H1 (cell line): ENCODE measurements at regions not wholly inside any gene's neighbourhood (a gene's known extent, or its start where the extent isn't known, plus 50 kb on each side); places are given as distances from the start of the nearest gene placed in this dataset.

Experiments used
- CTCF ChIA-PET: fragments of 300-600 bp; sonication (Branson Sonifier 250); formaldehyde crosslinking; loops from one replicate; lab custom pipeline; 2021; ENCODE audit not compliant: partially characterized antibody; lab: Charles Lee
- POLR2A ChIA-PET: fragments of 300-600 bp; sonication (Branson Sonifier 250); formaldehyde crosslinking; loops from one replicate; lab custom pipeline; 2021; ENCODE audit warnings: inconsistent platforms; ENCODE audit not compliant: partially characterized antibody; lab: Charles Lee
- DNase-seq, 2 experiments: peaks; one replicate each; pipeline versions ENCODE4 v3.0.0 to v3.0.0-alpha.2; 2010 to 2022; ENCODE audit warnings: low spot score in 2 of 2, low read depth in 1 of 2, mixed read lengths in 1 of 2
- FAIRE-seq: peaks from 2 replicates; lab custom pipeline; 2011; peaks lifted over from hg19 to GRCh38; lab: Jason Lieb, UNC
- H2AFZ ChIP-seq: 2 replicates; pipeline ENCODE4 v1.8.1; 2012; ENCODE audit warnings: low read length, inconsistent platforms
- H2AK5ac ChIP-seq: 2 replicates; pipeline ENCODE4 v1.6.1; 2013; ENCODE audit warnings: low read depth, low read length
- H2BK120ac ChIP-seq: replicated peaks from 2 replicates; pipeline ENCODE3; 2013; ENCODE audit warnings: low read depth, low read length, inconsistent platforms
- H2BK12ac ChIP-seq: 2 replicates; pipeline ENCODE4 v1.6.1; 2013; ENCODE audit warnings: low read depth, low read length
- H2BK15ac ChIP-seq: 2 replicates; pipeline ENCODE4 v1.6.1; 2013; ENCODE audit warnings: low read length
- H2BK20ac ChIP-seq: 2 replicates; pipeline ENCODE4 v1.6.1; 2013; ENCODE audit warnings: low read length
- H2BK5ac ChIP-seq: 2 replicates; pipeline ENCODE4 v1.6.1; 2013; ENCODE audit warnings: low read depth, low read length
- H3K14ac ChIP-seq: 2 replicates; pipeline ENCODE4 v1.6.1; 2013; ENCODE audit warnings: inconsistent platforms; ENCODE audit not compliant: insufficient read length
- H3K18ac ChIP-seq: 2 replicates; pipeline ENCODE4 v1.6.1; 2013; ENCODE audit warnings: low read length; ENCODE audit errors: extremely low read depth
- H3K23ac ChIP-seq: 2 replicates; pipeline ENCODE4 v1.6.1; 2013; ENCODE audit warnings: inconsistent platforms; ENCODE audit not compliant: insufficient read length
- H3K23me2 ChIP-seq: 2 replicates; pipeline ENCODE4 v1.6.1; 2013; ENCODE audit warnings: low read depth, low read length
- H3K27ac ChIP-seq: 2 replicates; pipeline ENCODE4 v1.6.1; 2011; ENCODE audit warnings: low read depth, low read length, inconsistent platforms
- H3K27me3 ChIP-seq, 4 experiments: replicated peaks in 1 of 4; 1 replicate in 1 of 4; 2 replicates in 3 of 4; pipeline versions ENCODE4 v1.6.1 to v1.8.1; 2011 to 2013; ENCODE audit warnings: low read length in 3 of 4, mild to moderate bottlenecking in 3 of 4, inconsistent platforms in 2 of 4, mixed read lengths in 2 of 4, moderate library complexity in 1 of 4; ENCODE audit not compliant: control insufficient read depth in 3 of 4, insufficient read depth in 3 of 4; ENCODE audit errors: extremely low read depth in 1 of 4
- H3K36me3 ChIP-seq, 4 experiments: 2 replicates each; pipeline versions ENCODE4 v1.6.1 to v1.8.1; 2011 to 2013; ENCODE audit warnings: mild to moderate bottlenecking in 4 of 4, low read length in 3 of 4, moderate library complexity in 2 of 4, control low read depth in 1 of 4, inconsistent platforms in 1 of 4; ENCODE audit not compliant: insufficient read depth in 4 of 4, control insufficient read depth in 2 of 4
- H3K4ac ChIP-seq: replicated peaks from 2 replicates; pipeline ENCODE3; 2013; ENCODE audit warnings: low read length, low read depth, mixed read lengths, inconsistent platforms; ENCODE audit not compliant: insufficient read length
- H3K4me1 ChIP-seq, 4 experiments: replicated peaks in 1 of 4; 1 replicate in 1 of 4; 2 replicates in 3 of 4; pipeline versions ENCODE4 v1.6.1 to v1.8.1; 2011 to 2013; ENCODE audit warnings: low read length in 3 of 4, inconsistent platforms in 2 of 4, mixed read lengths in 1 of 4; ENCODE audit not compliant: insufficient read depth in 4 of 4, control insufficient read depth in 3 of 4
- H3K4me2 ChIP-seq, 2 experiments: 2 replicates each; pipeline versions ENCODE4 v1.6.1 to v1.8.1; 2011 to 2013; ENCODE audit warnings: low read depth in 2 of 2, low read length in 2 of 2, control low read depth in 1 of 2, inconsistent platforms in 1 of 2, mild to moderate bottlenecking in 1 of 2; ENCODE audit not compliant: insufficient read depth in 1 of 2
- H3K4me3 ChIP-seq, 4 experiments: fragments of 200-600, 300-600 bp in 1 of 4; sonication (generic), shearing (Covaris generic), sonication (Bioruptor Twin) in 1 of 4; 2 replicates each; pipeline versions ENCODE4 v1.5.1 to v1.8.1; 2011 to 2016; ENCODE audit warnings: low read length in 4 of 4, low read depth in 3 of 4, control low read depth in 2 of 4, inconsistent platforms in 2 of 4, mild to moderate bottlenecking in 2 of 4, mixed read lengths in 1 of 4, moderate library complexity in 1 of 4; ENCODE audit not compliant: insufficient read depth in 2 of 4; ENCODE audit errors: extremely low read depth in 1 of 4
- H3K56ac ChIP-seq: replicated peaks from 2 replicates; pipeline ENCODE3; 2013; ENCODE audit warnings: low read depth, mild to moderate bottlenecking, mixed read lengths, low read length, inconsistent platforms; ENCODE audit not compliant: insufficient read length
- H3K79me1 ChIP-seq: 2 replicates; pipeline ENCODE4 v1.6.1; 2013; ENCODE audit warnings: low read depth, low read length, control low read depth
- H3K79me2 ChIP-seq, 2 experiments: 2 replicates each; pipeline versions ENCODE4 v1.6.1 to v1.8.1; 2012 to 2013; ENCODE audit warnings: low read length in 2 of 2, mild to moderate bottlenecking in 2 of 2, inconsistent platforms in 1 of 2; ENCODE audit not compliant: insufficient read depth in 2 of 2, control insufficient read depth in 1 of 2
- H3K9ac ChIP-seq, 4 experiments: replicated peaks in 1 of 4; 1 replicate in 1 of 4; 2 replicates in 3 of 4; pipeline versions ENCODE4 v1.6.1 to v1.8.1; 2011 to 2013; ENCODE audit warnings: low read depth in 3 of 4, low read length in 3 of 4, control low read depth in 2 of 4, mild to moderate bottlenecking in 2 of 4, moderate library complexity in 2 of 4, inconsistent platforms in 1 of 4; ENCODE audit errors: extremely low read depth in 1 of 4
- H3K9me3 ChIP-seq, 2 experiments: 2 replicates each; pipeline versions ENCODE4 v1.6.1 to v1.8.1; 2012 to 2013; ENCODE audit warnings: mild to moderate bottlenecking in 2 of 2, moderate library complexity in 2 of 2, control low read depth in 1 of 2, inconsistent platforms in 1 of 2, low read depth in 1 of 2, low read length in 1 of 2, mixed read lengths in 1 of 2; ENCODE audit not compliant: insufficient read depth in 2 of 2
- H4K20me1 ChIP-seq, 2 experiments: replicated peaks in 1 of 2; 2 replicates each; pipeline versions ENCODE3 to v1.8.1; 2011 to 2013; ENCODE audit warnings: inconsistent platforms in 2 of 2, low read length in 2 of 2, mild to moderate bottlenecking in 1 of 2; ENCODE audit not compliant: insufficient read depth in 2 of 2, control insufficient read depth in 1 of 2
- H4K5ac ChIP-seq: 2 replicates; pipeline ENCODE4 v1.6.1; 2013; ENCODE audit warnings: low read length, low read depth, mixed read lengths, inconsistent platforms; ENCODE audit not compliant: insufficient read length
- H4K8ac ChIP-seq: 2 replicates; pipeline ENCODE4 v1.8.0; 2013; ENCODE audit warnings: mild to moderate bottlenecking, moderate library complexity, low read length, inconsistent platforms; ENCODE audit not compliant: insufficient read depth; ENCODE audit errors: extremely low read depth
- H4K91ac ChIP-seq: replicated peaks from 2 replicates; pipeline ENCODE3; 2013; ENCODE audit warnings: low read length, mixed read lengths, inconsistent platforms; ENCODE audit not compliant: insufficient read length
- CBX5 ChIP-seq: fragments of 300-800, 300-1000 bp; sonication (generic); IDR thresholded peaks from 2 replicates; pipeline ENCODE4 v1.7.1; 2016; ENCODE audit warnings: antibody characterized with exemption, low read length, low read depth
- CREB1 ChIP-seq: IDR thresholded peaks from 2 replicates; pipeline ENCODE4 v1.6.1; 2012; ENCODE audit warnings: inconsistent platforms
- CTBP2 ChIP-seq: IDR thresholded peaks from 2 replicates; pipeline ENCODE4 v1.7.0; 2011; ENCODE audit warnings: borderline replicate concordance, mild to moderate bottlenecking, moderate library complexity, mixed read lengths, low read length; ENCODE audit not compliant: insufficient read depth, insufficient read length
- GABPA ChIP-seq: IDR thresholded peaks from 2 replicates; pipeline ENCODE4 v1.6.1; 2011; ENCODE audit warnings: mild to moderate bottlenecking, low read length, moderate library complexity, borderline replicate concordance; ENCODE audit not compliant: insufficient read depth
- NANOG ChIP-seq: IDR thresholded peaks from 2 replicates; pipeline ENCODE4 v1.6.1; 2011; ENCODE audit warnings: low read length, low read depth, mild to moderate bottlenecking, inconsistent platforms; ENCODE audit not compliant: insufficient read depth, poor library complexity, severe bottlenecking
- RXRA ChIP-seq: IDR thresholded peaks from 2 replicates; pipeline ENCODE4 v1.6.1; 2011; ENCODE audit warnings: low read depth, mild to moderate bottlenecking, low read length, moderate library complexity; ENCODE audit not compliant: insufficient read depth
- TEAD4 ChIP-seq: IDR thresholded peaks from 2 replicates; pipeline ENCODE4 v1.6.1; 2012; ENCODE audit warnings: low read depth, low read length, inconsistent platforms, mixed read lengths
- ZNF274 ChIP-seq: IDR thresholded peaks from 2 replicates; pipeline ENCODE4 v1.7.0; 2012; ENCODE audit warnings: low read length, borderline replicate concordance; ENCODE audit errors: extremely low read depth
- WGBS, 2 experiments: shearing (Covaris generic) in 1 of 2; methylation state at CpG; one replicate each; pipeline versions ENCODE4 v1.1.6 to v1.1.7; 2013 to 2015; ENCODE audit warnings: low lambda C conversion rate in 2 of 2, mixed read lengths in 2 of 2, inconsistent platforms in 1 of 2, low coverage in 1 of 2, missing lambda C conversion rate in 1 of 2; ENCODE audit not compliant: insufficient replicate concordance in 2 of 2, insufficient coverage in 1 of 2, insufficient read length in 1 of 2; ENCODE audit errors: extremely low coverage in 1 of 2, missing lambda C conversion rate in 1 of 2; 5-methylcytosine and 5-hydroxymethylcytosine counted together
- TF ChIP-seq, protein P1 (sequence below): IDR thresholded peaks from 2 replicates; pipeline ENCODE4 v1.6.1; 2011; ENCODE audit warnings: low read depth, mild to moderate bottlenecking, low read length; ENCODE audit not compliant: insufficient read depth

DNA sequence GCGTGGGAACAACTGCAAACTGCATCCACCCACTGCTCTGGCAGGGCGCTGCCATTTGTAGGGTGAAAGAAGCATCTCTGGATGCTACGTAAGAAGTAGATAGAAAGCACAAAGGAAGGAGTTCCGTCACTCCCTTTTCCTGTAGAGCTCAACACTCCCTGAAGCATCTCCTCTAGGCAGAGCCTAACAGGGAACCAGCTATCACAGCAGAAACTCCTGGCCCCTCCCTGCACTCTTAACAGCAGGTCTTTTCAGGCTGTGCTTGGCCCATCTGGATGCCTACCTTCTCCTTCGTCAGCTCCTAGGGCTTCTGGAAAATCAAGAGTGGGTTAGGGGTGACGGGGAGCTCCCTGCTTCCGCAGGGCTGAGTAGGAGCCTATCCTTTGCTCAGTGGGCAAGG lies 112.9 kb upstream of the TLL1 start:
- H3K9ac ChIP-seq = no peak overlapping the region
- TF ChIP-seq TEAD4 (no peak), CBX5 (no peak), RXRA (no peak), GABPA (no peak), CTBP2 (no peak), NANOG (no peak), CREB1 (no peak), ZNF274 (no peak)
- TF ChIP-seq, protein P1, sequence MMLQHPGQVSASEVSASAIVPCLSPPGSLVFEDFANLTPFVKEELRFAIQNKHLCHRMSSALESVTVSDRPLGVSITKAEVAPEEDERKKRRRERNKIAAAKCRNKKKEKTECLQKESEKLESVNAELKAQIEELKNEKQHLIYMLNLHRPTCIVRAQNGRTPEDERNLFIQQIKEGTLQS = no peak
- TF ChIP-seq, all 59 proteins: peak for 0
- Histone ChIP-seq H4K8ac (no peak overlapping the region), H3K79me1 (no peaks in the 10 kb centered on the region), H3K18ac (no peak overlapping the region), H4K20me1 (no peaks in the 10 kb centered on the region), H3K4ac (no peak overlapping the region), H3K4me1 (peaks cover 0 to 9% (median 1%) of the 10 kb centered on the region in 4 experiments; a peak in 3 of 7 replicates), H3K27ac (no peak overlapping the region), H2BK20ac (0 out of 2 replicates have a peak overlapping the region, but pooled peaks have one; percentile 55), H4K91ac (no peak overlapping the region), H4K5ac (no peak overlapping the region), H3K56ac (no peak overlapping the region), H2BK15ac (peak overlapping the region; percentile 48; the same call in 1 of the 2 replicates), H3K79me2 (no peaks in the 10 kb centered on the region), H3K23me2 (no peaks in the 10 kb centered on the region), H3K27me3 (no peaks in the 10 kb centered on the region), H2AK5ac (no peak overlapping the region), H3K14ac (no peak overlapping the region), H2BK5ac (no peak overlapping the region), H3K36me3 (no peaks in the 10 kb centered on the region), H3K4me3 (no peak overlapping the region), H2AFZ (peak overlapping the region; percentile 49; the same call in 1 of the 2 replicates), H3K23ac (no peak overlapping the region), H2BK120ac (peak overlapping the region; percentile 12), H2BK12ac (no peak overlapping the region), H3K4me2 (no peak overlapping the region), H3K9me3 (no peaks in the 10 kb centered on the region)
- 91% methylated on average over 7 of the region's 7 CpGs; no CpG with 5 or more reads in 1 of the 2 experiments for WGBS, 2 experiments
- ChIA-PET CTCF (no interaction called here), POLR2A (no interaction called here)
- FAIRE-seq (no peak), DNase-seq (no peak)
